ENCODE measurements at regions not wholly inside any gene's neighbourhood (a gene's known extent, or its start where the extent isn't known, plus 50 kb on each side); places are given as distances from the start of the nearest gene placed in this dataset.
A peak's percentile ranks its signal among the peaks of the same experiment; 100 is the strongest.

GRCh38 chr19:34847393-34847792, 74.4 kb upstream of the ZNF599 start:
- intact Hi-C loops (cut with DNase I): no loop called here
- Histone ChIP-seq H3K4me1 (ENCODE audit: control insufficient read depth in 1 of 2, insufficient read depth in 2 of 2, low read length in 2 of 2) (no peaks in the 10 kb centered on the region), H3K36me3 (ENCODE audit: control insufficient read depth in 1 of 2, insufficient read depth in 2 of 2, low read length in 1 of 2) (no peaks in the 10 kb centered on the region), H3K9me3 (ENCODE audit: control insufficient read depth, low read length) (no peaks in the 10 kb centered on the region), H3K27me3 (ENCODE audit: control insufficient read depth in 1 of 2, insufficient read depth in 2 of 2, low read length in 1 of 2) (no peaks in the 10 kb centered on the region), H3K4me3 (ENCODE audit: low read length in 2 of 2) (no peak overlapping the region), H3K27ac (ENCODE audit: low read depth in 1 of 2, low read length in 2 of 2) (no peak overlapping the region)
- DNase-seq: no peak
- WGBS, 2 donors: 76 to 87% methylated on average over 6 of the region's 6 CpGs
- no peak for ATAC-seq (ENCODE audit: low FRiP score)

GRCh38 chr19:34844277-34844676, 71.3 kb upstream of the ZNF599 start:
- H3K36me3 ChIP-seq (ENCODE audit: control insufficient read depth in 1 of 2, insufficient read depth in 2 of 2, low read length in 1 of 2): no peaks in the 10 kb centered on the region
- H3K9me3 ChIP-seq (ENCODE audit: control insufficient read depth, low read length): no peaks in the 10 kb centered on the region
- H3K4me1 ChIP-seq (ENCODE audit: control insufficient read depth in 1 of 2, insufficient read depth in 2 of 2, low read length in 2 of 2): no peaks in the 10 kb centered on the region
- H3K4me3 ChIP-seq (ENCODE audit: low read length in 2 of 2): no peak overlapping the region
- intact Hi-C loops (cut with DNase I): no loop called here
- H3K27me3 ChIP-seq (ENCODE audit: control insufficient read depth in 1 of 2, insufficient read depth in 2 of 2, low read length in 1 of 2): no peaks in the 10 kb centered on the region
- DNase-seq (no peak), ATAC-seq (ENCODE audit: low FRiP score) (no peak)
- 60 to 61% methylated on average over 5 of the region's 5 CpGs for WGBS, 2 donors
- H3K27ac ChIP-seq (ENCODE audit: low read depth in 1 of 2, low read length in 2 of 2): no peak overlapping the region

- Histone ChIP-seq H3K9me3 (ENCODE audit: control insufficient read depth, low read length) (no peaks in the 10 kb centered on the region), H3K27ac (ENCODE audit: low read depth in 1 of 2, low read length in 2 of 2) (no peak overlapping the region), H3K4me1 (ENCODE audit: control insufficient read depth in 1 of 2, insufficient read depth in 2 of 2, low read length in 2 of 2) (no peaks in the 10 kb centered on the region), H3K36me3 (ENCODE audit: control insufficient read depth in 1 of 2, insufficient read depth in 2 of 2, low read length in 1 of 2) (no peaks in the 10 kb centered on the region), H3K27me3 (ENCODE audit: control insufficient read depth in 1 of 2, insufficient read depth in 2 of 2, low read length in 1 of 2) (no peaks in the 10 kb centered on the region), H3K4me3 (ENCODE audit: low read length in 2 of 2) (no peak overlapping the region)
- intact Hi-C loops (cut with DNase I): no loop called here
- 56 to 61% methylated on average over 10 of the region's 10 CpGs for WGBS, 2 donors
- ATAC-seq (ENCODE audit: low FRiP score) (no peak), DNase-seq (no peak)
These were observed 68.8 kb upstream of the ZNF599 start for GRCh38 chr19:34841780-34842179.

- DNase-seq: no peak
- intact Hi-C loops (cut with DNase I): no loop called here
- Histone ChIP-seq H3K36me3 (ENCODE audit: control insufficient read depth in 1 of 2, insufficient read depth in 2 of 2, low read length in 1 of 2) (no peaks in the 10 kb centered on the region), H3K4me3 (ENCODE audit: low read length in 2 of 2) (no peak overlapping the region), H3K27ac (ENCODE audit: low read depth in 1 of 2, low read length in 2 of 2) (no peak overlapping the region), H3K9me3 (ENCODE audit: control insufficient read depth, low read length) (no peaks in the 10 kb centered on the region), H3K4me1 (ENCODE audit: control insufficient read depth in 1 of 2, insufficient read depth in 2 of 2, low read length in 2 of 2) (no peaks in the 10 kb centered on the region), H3K27me3 (ENCODE audit: control insufficient read depth in 1 of 2, insufficient read depth in 2 of 2, low read length in 1 of 2) (no peaks in the 10 kb centered on the region)
- 5 to 7% methylated on average over 43 of the region's 43 CpGs for WGBS, 2 donors
- peak; percentile 19 for ATAC-seq (ENCODE audit: low FRiP score)
These were observed 65.9 kb upstream of the ZNF599 start for GRCh38 chr19:34838753-34839431.

- Histone ChIP-seq H3K9me3 (ENCODE audit: control insufficient read depth, low read length) (no peaks in the 10 kb centered on the region), H3K4me1 (ENCODE audit: control insufficient read depth in 1 of 2, insufficient read depth in 2 of 2, low read length in 2 of 2) (no peaks in the 10 kb centered on the region), H3K27me3 (ENCODE audit: control insufficient read depth in 1 of 2, insufficient read depth in 2 of 2, low read length in 1 of 2) (no peaks in the 10 kb centered on the region), H3K4me3 (ENCODE audit: low read length in 2 of 2) (no peak overlapping the region), H3K27ac (ENCODE audit: low read depth in 1 of 2, low read length in 2 of 2) (no peak overlapping the region), H3K36me3 (ENCODE audit: control insufficient read depth in 1 of 2, insufficient read depth in 2 of 2, low read length in 1 of 2) (no peaks in the 10 kb centered on the region)
- intact Hi-C loops (cut with DNase I): no loop called here
- WGBS, 2 donors: 48 to 51% methylated on average over 6 of the region's 6 CpGs
- DNase-seq (no peak), ATAC-seq (ENCODE audit: low FRiP score) (no peak)
These were observed 65.2 kb upstream of the ZNF599 start for GRCh38 chr19:34838248-34838647.

GRCh38 chr19:34837262-34837661, 64.2 kb upstream of the ZNF599 start:
- H3K9me3 ChIP-seq (ENCODE audit: control insufficient read depth, low read length): no peaks in the 10 kb centered on the region
- DNase-seq: no peak
- 13 to 32% methylated on average over 1 of the region's 1 CpG for WGBS, 2 donors
- H3K27me3 ChIP-seq (ENCODE audit: control insufficient read depth in 1 of 2, insufficient read depth in 2 of 2, low read length in 1 of 2): no peaks in the 10 kb centered on the region
- no peak overlapping the region for H3K4me3 ChIP-seq (ENCODE audit: low read length in 2 of 2)
- H3K36me3 ChIP-seq (ENCODE audit: control insufficient read depth in 1 of 2, insufficient read depth in 2 of 2, low read length in 1 of 2): no peaks in the 10 kb centered on the region
- ATAC-seq (ENCODE audit: low FRiP score): no peak
- H3K27ac ChIP-seq (ENCODE audit: low read depth in 1 of 2, low read length in 2 of 2): no peak overlapping the region
- no peaks in the 10 kb centered on the region for H3K4me1 ChIP-seq (ENCODE audit: control insufficient read depth in 1 of 2, insufficient read depth in 2 of 2, low read length in 2 of 2)
- intact Hi-C loops (cut with DNase I): no loop called here

GRCh38 chr19:34835631-34836351, 62.8 kb upstream of the ZNF599 start:
- no peaks in the 10 kb centered on the region for H3K36me3 ChIP-seq (ENCODE audit: control insufficient read depth in 1 of 2, insufficient read depth in 2 of 2, low read length in 1 of 2)
- H3K4me3 ChIP-seq (ENCODE audit: low read length in 2 of 2): no peak overlapping the region
- 72 to 76% methylated on average over 7 of the region's 7 CpGs for WGBS, 2 donors
- no peak overlapping the region for H3K27ac ChIP-seq (ENCODE audit: low read depth in 1 of 2, low read length in 2 of 2)
- no peaks in the 10 kb centered on the region for H3K4me1 ChIP-seq (ENCODE audit: control insufficient read depth in 1 of 2, insufficient read depth in 2 of 2, low read length in 2 of 2)
- intact Hi-C loops (cut with DNase I): no loop called here
- no peak for DNase-seq
- no peak for ATAC-seq (ENCODE audit: low FRiP score)
- H3K27me3 ChIP-seq (ENCODE audit: control insufficient read depth in 1 of 2, insufficient read depth in 2 of 2, low read length in 1 of 2): no peaks in the 10 kb centered on the region
- H3K9me3 ChIP-seq (ENCODE audit: control insufficient read depth, low read length): no peaks in the 10 kb centered on the region

GRCh38 chr19:34834472-34835061, 61.6 kb upstream of the ZNF599 start:
- Histone ChIP-seq H3K4me3 (ENCODE audit: low read length in 2 of 2) (no peak overlapping the region), H3K27ac (ENCODE audit: low read depth in 1 of 2, low read length in 2 of 2) (no peak overlapping the region), H3K9me3 (ENCODE audit: control insufficient read depth, low read length) (no peaks in the 10 kb centered on the region), H3K27me3 (ENCODE audit: control insufficient read depth in 1 of 2, insufficient read depth in 2 of 2, low read length in 1 of 2) (no peaks in the 10 kb centered on the region), H3K36me3 (ENCODE audit: control insufficient read depth in 1 of 2, insufficient read depth in 2 of 2, low read length in 1 of 2) (no peaks in the 10 kb centered on the region), H3K4me1 (ENCODE audit: control insufficient read depth in 1 of 2, insufficient read depth in 2 of 2, low read length in 2 of 2) (no peaks in the 10 kb centered on the region)
- intact Hi-C loops (cut with DNase I): no loop called here
- DNase-seq (no peak), ATAC-seq (ENCODE audit: low FRiP score) (no peak)
- WGBS, 2 donors: 70 to 74% methylated on average over 7 of the region's 7 CpGs
